PC-3 (cell line): ENCODE measurements at regions not wholly inside any gene's neighbourhood (a gene's known extent, or its start where the extent isn't known, plus 50 kb on each side); places are given as distances from the start of the nearest gene placed in this dataset.

ENCODE experiments used
- ATAC-seq: fragments of 200-7000 bp; cut with Tn5 transposase; 2 replicates; pipeline ENCODE4 v1.9.1; 2020; ENCODE audit warnings: mild to moderate bottlenecking, moderate library complexity
- BruUV-seq: library from RNA; stranded (reverse); fragments of 400-500 nt; replicated peaks from 2 replicates; lab custom pipeline; 2021; lab: Mats Ljungman, UMichigan
- CTCF ChIA-PET: fragments of 300-600 bp; sonication (Branson Sonifier 250); formaldehyde crosslinking; loops from one replicate; lab custom pipeline; 2022; ENCODE audit warnings: antibody characterized with exemption; lab: Charles Lee
- POLR2A ChIA-PET: fragments of 300-600 bp; sonication (Branson Sonifier 250); formaldehyde crosslinking; loops from one replicate; lab custom pipeline; 2022; ENCODE audit warnings: antibody characterized with exemption; ENCODE audit not compliant: unreplicated experiment; lab: Charles Lee
- DNase-seq: peaks from one replicate; pipeline ENCODE4 v3.0.0-alpha.2; 2015
- H2AFZ ChIP-seq: fragments of 300-600 bp; sonication (generic); 2 replicates; pipeline ENCODE4 v1.6.0; 2016; ENCODE audit warnings: antibody characterized with exemption, low read length
- H3F3A ChIP-seq: fragments of 300-600 bp; sonication (generic); one replicate; pipeline ENCODE4 v1.6.0; 2017; ENCODE audit warnings: antibody characterized with exemption, low read length, control low read depth, mild to moderate bottlenecking; ENCODE audit not compliant: unreplicated experiment
- H3K27ac ChIP-seq: fragments of 300-600 bp; sonication (generic); 2 replicates; pipeline ENCODE4 v1.5.1; 2016; ENCODE audit warnings: mild to moderate bottlenecking, low read length
- H3K27me3 ChIP-seq: fragments of 300-600 bp; sonication (generic); 2 replicates; pipeline ENCODE4 v1.6.1; 2016; ENCODE audit warnings: low read length, mixed read lengths
- H3K36me3 ChIP-seq: fragments of 300-600 bp; sonication (generic); 2 replicates; pipeline ENCODE4 v1.6.1; 2016; ENCODE audit warnings: low read depth, mixed run types, low read length, mixed read lengths
- H3K4me1 ChIP-seq: fragments of 300-600 bp; sonication (generic); 2 replicates; pipeline ENCODE4 v1.5.1; 2016; ENCODE audit warnings: low read length; ENCODE audit not compliant: insufficient read depth
- H3K4me2 ChIP-seq: fragments of 300-600 bp; sonication (generic); 2 replicates; pipeline ENCODE4 v1.6.0; 2016; ENCODE audit warnings: low read length
- H3K4me3 ChIP-seq: fragments of 300-600 bp; sonication (generic); 2 replicates; pipeline ENCODE4 v1.5.1; 2016; ENCODE audit warnings: mild to moderate bottlenecking, low read length, mixed read lengths
- H3K79me2 ChIP-seq: fragments of 300-600 bp; sonication (generic); 2 replicates; pipeline ENCODE4 v1.6.1; 2017; ENCODE audit warnings: low read length, mixed read lengths
- H3K9ac ChIP-seq: fragments of 300-600 bp; sonication (generic); 2 replicates; pipeline ENCODE4 v1.6.0; 2016; ENCODE audit warnings: mild to moderate bottlenecking, low read length
- H3K9me2 ChIP-seq: fragments of 300-600 bp; sonication (generic); replicated peaks from 2 replicates; pipeline ENCODE4 v1.6.1; 2016; ENCODE audit warnings: mixed run types, low read length, mixed read lengths
- H3K9me3 ChIP-seq: fragments of 300-600 bp; sonication (generic); 2 replicates; pipeline ENCODE4 v1.6.1; 2016; ENCODE audit warnings: low read length, mixed read lengths
- H4K20me1 ChIP-seq: fragments of 300-600 bp; sonication (generic); 2 replicates; pipeline ENCODE4 v1.6.1; 2016; ENCODE audit warnings: low read length, mixed read lengths
- EZH2 ChIP-seq: fragments of 300-600 bp; sonication (generic); IDR thresholded peaks from one replicate; pipeline ENCODE4 v1.6.1; 2017; ENCODE audit warnings: antibody characterized with exemption, mild to moderate bottlenecking, low read length; ENCODE audit not compliant: unreplicated experiment
- EZH2phosphoT487 ChIP-seq: fragments of 300-600 bp; sonication (generic); IDR thresholded peaks from 2 replicates; pipeline ENCODE4 v1.6.1; 2018; ENCODE audit warnings: mild to moderate bottlenecking, antibody characterized with exemption, low read length, borderline replicate concordance
- intact Hi-C: fragments of 100-400 bp; cut with micrococcal nuclease; formaldehyde crosslinking; loops from 2 replicates; pipeline ENCODE4 v1.9.0; 2023
- TF ChIP-seq, protein P1 (sequence below): fragments of 300-600 bp; sonication (generic); conservative IDR thresholded peaks from 2 replicates; pipeline ENCODE4 v1.5.1; 2017; ENCODE audit warnings: antibody characterized with exemption, low read depth, mild to moderate bottlenecking, low read length

DNA sequence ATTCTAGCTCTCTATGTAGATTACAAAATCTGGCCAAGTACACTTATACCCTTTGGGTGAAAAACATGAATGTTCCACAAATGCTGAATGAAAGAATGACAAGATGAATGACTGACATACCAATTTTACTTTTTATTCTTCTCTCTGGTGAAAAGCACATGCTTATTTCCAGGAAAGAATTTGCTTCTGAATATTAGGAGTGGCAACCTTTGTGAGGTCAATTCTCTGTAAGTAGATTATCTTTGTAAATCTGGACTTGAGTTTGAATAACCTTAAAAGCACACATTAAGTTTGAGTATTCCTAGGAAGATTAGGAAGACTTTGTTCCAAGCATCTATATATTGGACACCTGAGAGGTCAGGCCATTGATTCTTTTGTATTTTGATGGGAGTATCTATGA lies 78.1 kb upstream of the P2RY1 start:
- no peaks in the 10 kb centered on the region for H3K79me2 ChIP-seq
- H3K9me3 ChIP-seq = no peaks in the 10 kb centered on the region
- BruUV-seq = no TSS peak
- intact Hi-C loops = no loop called here
- ATAC-seq (no peak), DNase-seq (no peak)
- no peak overlapping the region for H3K4me2 ChIP-seq
- no peak for TF ChIP-seq EZH2phosphoT487
- TF ChIP-seq EZH2 = no peak
- TF ChIP-seq, protein P1, sequence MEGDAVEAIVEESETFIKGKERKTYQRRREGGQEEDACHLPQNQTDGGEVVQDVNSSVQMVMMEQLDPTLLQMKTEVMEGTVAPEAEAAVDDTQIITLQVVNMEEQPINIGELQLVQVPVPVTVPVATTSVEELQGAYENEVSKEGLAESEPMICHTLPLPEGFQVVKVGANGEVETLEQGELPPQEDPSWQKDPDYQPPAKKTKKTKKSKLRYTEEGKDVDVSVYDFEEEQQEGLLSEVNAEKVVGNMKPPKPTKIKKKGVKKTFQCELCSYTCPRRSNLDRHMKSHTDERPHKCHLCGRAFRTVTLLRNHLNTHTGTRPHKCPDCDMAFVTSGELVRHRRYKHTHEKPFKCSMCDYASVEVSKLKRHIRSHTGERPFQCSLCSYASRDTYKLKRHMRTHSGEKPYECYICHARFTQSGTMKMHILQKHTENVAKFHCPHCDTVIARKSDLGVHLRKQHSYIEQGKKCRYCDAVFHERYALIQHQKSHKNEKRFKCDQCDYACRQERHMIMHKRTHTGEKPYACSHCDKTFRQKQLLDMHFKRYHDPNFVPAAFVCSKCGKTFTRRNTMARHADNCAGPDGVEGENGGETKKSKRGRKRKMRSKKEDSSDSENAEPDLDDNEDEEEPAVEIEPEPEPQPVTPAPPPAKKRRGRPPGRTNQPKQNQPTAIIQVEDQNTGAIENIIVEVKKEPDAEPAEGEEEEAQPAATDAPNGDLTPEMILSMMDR = no peak
- no peaks in the 10 kb centered on the region for H4K20me1 ChIP-seq
- peaks cover 32% of the 10 kb centered on the region; the same call in 1 of the 2 replicates for H3K27me3 ChIP-seq
- ChIA-PET POLR2A (no interaction called here), CTCF (no interaction called here)
- H3K4me3 ChIP-seq = no peak overlapping the region
- no peak overlapping the region for H3K9ac ChIP-seq
- no peaks in the 10 kb centered on the region for H3F3A ChIP-seq
- H3K9me2 ChIP-seq = no peaks in the 10 kb centered on the region
- no peaks in the 10 kb centered on the region for H3K4me1 ChIP-seq
- no peak overlapping the region for H3K27ac ChIP-seq
- H3K36me3 ChIP-seq = no peaks in the 10 kb centered on the region
- H2AFZ ChIP-seq = no peak overlapping the region

DNA sequence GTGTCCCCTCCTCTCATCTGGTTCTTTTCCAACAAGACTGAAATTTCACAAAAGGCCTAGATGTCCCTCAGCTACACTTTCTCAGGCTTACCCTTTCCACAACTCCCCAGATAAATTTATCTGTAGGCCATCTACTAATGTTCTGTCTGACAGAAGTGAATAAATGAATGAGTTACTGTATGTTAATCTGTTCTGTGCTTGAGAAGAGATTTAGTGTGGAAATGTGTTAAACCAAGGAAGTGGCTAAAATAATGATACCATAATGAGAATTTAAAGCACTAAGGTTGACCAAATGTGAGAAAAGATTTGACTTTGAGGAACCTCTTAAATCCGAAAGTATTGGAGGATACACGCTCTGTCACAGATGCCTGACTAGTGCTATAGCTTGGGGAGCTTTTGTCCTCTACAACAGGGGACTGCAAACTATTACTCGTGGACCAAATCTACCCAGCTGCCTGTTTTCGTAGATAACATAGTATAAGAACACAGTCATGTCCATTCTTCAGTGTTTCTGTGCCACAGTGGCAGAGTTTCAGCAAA lies 74.8 kb upstream of the P2RY1 start:
- no peaks in the 10 kb centered on the region for H3K9me3 ChIP-seq
- H3K9me2 ChIP-seq = no peaks in the 10 kb centered on the region
- H3K36me3 ChIP-seq = no peaks in the 10 kb centered on the region
- CTCF ChIA-PET = no interaction called here
- POLR2A ChIA-PET = no interaction called here
- no peaks in the 10 kb centered on the region for H3K4me1 ChIP-seq
- H3K4me3 ChIP-seq = no peak overlapping the region
- TF ChIP-seq, protein P1 = no peak
- TF ChIP-seq EZH2 = no peak
- no peak for TF ChIP-seq EZH2phosphoT487
- no peak overlapping the region for H3K4me2 ChIP-seq
- intact Hi-C loops = no loop called here
- H3F3A ChIP-seq = no peaks in the 10 kb centered on the region
- H3K79me2 ChIP-seq = no peaks in the 10 kb centered on the region
- no peak for ATAC-seq
- no TSS peak for BruUV-seq
- DNase-seq = no peak
- no peak overlapping the region for H3K9ac ChIP-seq
- H3K27me3 ChIP-seq = peaks cover 32% of the 10 kb centered on the region; the same call in 1 of the 2 replicates
- no peak overlapping the region for H3K27ac ChIP-seq
- H4K20me1 ChIP-seq = no peaks in the 10 kb centered on the region
- no peak overlapping the region for H2AFZ ChIP-seq

DNA sequence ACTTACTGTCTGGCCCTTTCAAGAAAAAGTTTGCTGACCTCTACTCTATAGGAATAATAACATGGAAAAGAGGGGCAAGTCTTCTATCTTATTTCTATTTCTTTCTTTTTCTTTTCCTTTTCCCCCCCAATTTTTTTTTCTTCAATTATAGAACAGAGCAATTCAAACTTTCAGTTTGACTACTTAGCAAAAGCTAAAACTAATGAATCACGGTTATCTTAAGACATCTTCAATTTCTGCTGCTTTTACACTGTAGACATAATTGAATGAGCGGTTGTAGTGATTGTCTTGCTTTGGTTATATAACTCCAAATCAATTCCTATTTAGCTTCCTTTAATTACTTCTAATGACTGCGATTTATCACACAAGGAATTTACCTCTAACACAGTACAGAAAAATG lies 74.3 kb upstream of the P2RY1 start:
- POLR2A ChIA-PET = no interaction called here
- ATAC-seq = no peak
- Histone ChIP-seq H3K79me2 (no peaks in the 10 kb centered on the region), H2AFZ (no peak overlapping the region), H3K27ac (no peak overlapping the region), H3K27me3 (peaks cover 28% of the 10 kb centered on the region; the same call in 1 of the 2 replicates), H3F3A (no peaks in the 10 kb centered on the region), H3K4me3 (no peak overlapping the region), H3K9me2 (no peaks in the 10 kb centered on the region), H3K4me1 (no peaks in the 10 kb centered on the region), H3K9ac (no peak overlapping the region), H3K4me2 (no peak overlapping the region), H3K36me3 (no peaks in the 10 kb centered on the region), H3K9me3 (no peaks in the 10 kb centered on the region), H4K20me1 (no peaks in the 10 kb centered on the region)
- intact Hi-C loops = no loop called here
- no peak for DNase-seq
- CTCF ChIA-PET = no interaction called here
- TF ChIP-seq EZH2 (no peak), EZH2phosphoT487 (no peak)
- TF ChIP-seq, protein P1 = no peak
- no TSS peak for BruUV-seq
